GM18498 (cell line): ENCODE measurements at regions not wholly inside any gene's neighbourhood (a gene's known extent, or its start where the extent isn't known, plus 50 kb on each side); places are given as distances from the start of the nearest gene placed in this dataset.

ENCODE experiments used
- ATAC-seq: cut with Tn5 transposase; IDR thresholded peaks from one replicate; pipeline ENCODE4 v1.9.1; 2021; ENCODE audit warnings: mild to moderate bottlenecking, moderate library complexity; ENCODE audit not compliant: unreplicated experiment

- ATAC-seq = no peak
These were observed 119.4 kb downstream of the HAO1 start for GRCh38 chr20:7820897-7821296.

GRCh38 chr20:7822772-7823171 is 117.5 kb downstream of the HAO1 start:
- no peak for ATAC-seq

GRCh38 chr20:7828437-7828836 is 111.8 kb downstream of the HAO1 start:
- ATAC-seq = no peak

GRCh38 chr20:7829031-7829430 is 111.2 kb downstream of the HAO1 start:
- no peak for ATAC-seq

GRCh38 chr20:7829776-7830175 is 110.5 kb downstream of the HAO1 start:
- no peak for ATAC-seq
